ENCODE measurements at regions not wholly inside any gene's neighbourhood (a gene's known extent, or its start where the extent isn't known, plus 50 kb on each side); places are given as distances from the start of the nearest gene placed in this dataset.

DNA sequence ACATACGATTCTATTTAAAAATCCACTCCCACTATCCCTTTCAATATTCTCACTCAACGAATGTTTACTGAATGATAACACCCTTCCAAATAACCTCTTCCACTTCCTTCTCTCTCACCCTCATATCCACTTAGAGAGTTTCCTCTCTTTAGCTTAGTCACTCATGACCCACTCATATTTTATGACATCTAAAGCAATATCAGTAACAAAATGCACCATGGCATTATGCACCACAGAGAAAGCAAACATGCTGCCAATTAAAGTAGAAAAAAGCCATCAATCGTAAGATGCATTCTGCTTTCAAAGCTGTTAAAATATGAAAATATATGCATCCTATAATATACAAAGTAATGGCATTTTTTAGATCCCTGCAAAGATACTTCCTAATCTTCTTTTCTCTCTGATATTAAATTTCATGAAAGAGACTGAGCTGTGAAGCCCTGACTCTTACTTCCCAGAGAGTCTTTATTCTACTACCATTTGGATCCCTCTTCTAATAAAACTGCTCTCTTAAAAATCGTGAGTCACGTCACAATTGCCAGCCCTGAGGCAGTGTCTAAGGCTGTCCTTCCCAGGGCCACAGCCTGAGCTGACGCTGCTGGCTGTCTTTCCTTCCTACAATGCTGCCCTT is 283.0 kb upstream of the KLF6 start:
- H2BK20ac ChIP-seq (ENCODE audit: low read depth, low read length, poor library complexity, severe bottlenecking) = no peak overlapping the region
- no peak overlapping the region for H3K56ac ChIP-seq (ENCODE audit: insufficient read length, low read depth, low read length)
- Mint-ChIP-seq H3K9me3 (no peaks in the 10 kb centered on the region), H3K27ac (no peak overlapping the region), H3K27me3 (ENCODE audit: low read depth) (no peaks in the 10 kb centered on the region; the same call in 1 of the 2 replicates), H3K4me3 (no peak overlapping the region), H3K4me1 (no peaks in the 10 kb centered on the region), H3K36me3 (ENCODE audit: insufficient read depth in 1 of 3, low read depth in 3 of 3) (no peaks in the 10 kb centered on the region)
- no peak overlapping the region for H2AFZ ChIP-seq (ENCODE audit: low read length)
- H3K79me1 ChIP-seq (ENCODE audit: insufficient read depth, low read depth, low read length, poor library complexity, severe bottlenecking) = no peaks in the 10 kb centered on the region
- no peak overlapping the region for H4K5ac ChIP-seq (ENCODE audit: insufficient read length, low read depth, low read length)
- H2AK5ac ChIP-seq (ENCODE audit: insufficient read length, low read length) = no peak overlapping the region
- H2BK12ac ChIP-seq (ENCODE audit: insufficient read length, low read depth, low read length) = no peak overlapping the region
- H2BK120ac ChIP-seq (ENCODE audit: low read depth, low read length, poor library complexity, severe bottlenecking) = no peak overlapping the region
- no peak overlapping the region for H3K9ac ChIP-seq (ENCODE audit: extremely low read depth, insufficient read length, low read length)
- no peaks in the 10 kb centered on the region for H3K23me2 ChIP-seq (ENCODE audit: insufficient read length, low read depth, low read length, poor library complexity, severe bottlenecking)
- WGBS (ENCODE audit: extremely low coverage, insufficient read length, low lambda C conversion rate) = 100% methylated on average over 2 of the region's 6 CpGs
- no peak overlapping the region; the same call in 1 of the 2 replicates for H3K14ac ChIP-seq (ENCODE audit: insufficient read depth, low read length)
- no peak overlapping the region for H3K4me2 ChIP-seq (ENCODE audit: insufficient read depth, insufficient read length, low read length)
- H3K4me1 ChIP-seq (ENCODE audit: insufficient read depth, low read length) = no peaks in the 10 kb centered on the region
- TF ChIP-seq, protein P1, sequence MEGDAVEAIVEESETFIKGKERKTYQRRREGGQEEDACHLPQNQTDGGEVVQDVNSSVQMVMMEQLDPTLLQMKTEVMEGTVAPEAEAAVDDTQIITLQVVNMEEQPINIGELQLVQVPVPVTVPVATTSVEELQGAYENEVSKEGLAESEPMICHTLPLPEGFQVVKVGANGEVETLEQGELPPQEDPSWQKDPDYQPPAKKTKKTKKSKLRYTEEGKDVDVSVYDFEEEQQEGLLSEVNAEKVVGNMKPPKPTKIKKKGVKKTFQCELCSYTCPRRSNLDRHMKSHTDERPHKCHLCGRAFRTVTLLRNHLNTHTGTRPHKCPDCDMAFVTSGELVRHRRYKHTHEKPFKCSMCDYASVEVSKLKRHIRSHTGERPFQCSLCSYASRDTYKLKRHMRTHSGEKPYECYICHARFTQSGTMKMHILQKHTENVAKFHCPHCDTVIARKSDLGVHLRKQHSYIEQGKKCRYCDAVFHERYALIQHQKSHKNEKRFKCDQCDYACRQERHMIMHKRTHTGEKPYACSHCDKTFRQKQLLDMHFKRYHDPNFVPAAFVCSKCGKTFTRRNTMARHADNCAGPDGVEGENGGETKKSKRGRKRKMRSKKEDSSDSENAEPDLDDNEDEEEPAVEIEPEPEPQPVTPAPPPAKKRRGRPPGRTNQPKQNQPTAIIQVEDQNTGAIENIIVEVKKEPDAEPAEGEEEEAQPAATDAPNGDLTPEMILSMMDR (conservative IDR thresholded peaks at IDR 0.05) = no peak
- H3K27ac ChIP-seq (ENCODE audit: insufficient read length, low read depth, low read length) = no peak overlapping the region
- no peak overlapping the region for H2BK15ac ChIP-seq (ENCODE audit: low read depth, low read length)
- H4K8ac ChIP-seq (replicated peaks; ENCODE audit: insufficient read length, low read depth, low read length) = no peak overlapping the region
- H3K23ac ChIP-seq (ENCODE audit: insufficient read length, low read depth, low read length) = no peak overlapping the region
- DNase-seq = no peak
- H3K4ac ChIP-seq (ENCODE audit: low read depth, low read length) = no peak overlapping the region
- H4K91ac ChIP-seq (ENCODE audit: insufficient read length, low read depth, low read length) = no peak overlapping the region
- no peak overlapping the region for H3K18ac ChIP-seq (ENCODE audit: insufficient read length, low read depth, low read length)
- H2BK5ac ChIP-seq (ENCODE audit: insufficient read length, low read length) = no peak overlapping the region
- no peaks in the 10 kb centered on the region for H3K79me2 ChIP-seq (ENCODE audit: insufficient read depth, low read length)
- no peaks in the 10 kb centered on the region for H3K9me3 ChIP-seq (ENCODE audit: control insufficient read depth, low read depth, low read length)
- H3K27me3 ChIP-seq (ENCODE audit: insufficient read depth, low read length) = no peaks in the 10 kb centered on the region
- H4K20me1 ChIP-seq (ENCODE audit: control insufficient read depth, insufficient read depth, insufficient read length) = no peaks in the 10 kb centered on the region
- no peak overlapping the region for H3T11ph ChIP-seq (ENCODE audit: low read length)
